ENCODE measurements at regions not wholly inside any gene's neighbourhood (a gene's known extent, or its start where the extent isn't known, plus 50 kb on each side); places are given as distances from the start of the nearest gene placed in this dataset.

GRCh38 chr10:128522551-128523308, 396.5 kb upstream of the MKI67 start:
- TF ChIP-seq CTCF (IDR thresholded peaks at IDR 0.05) (no peak), EP300 (IDR thresholded peaks at IDR 0.05; ENCODE audit: borderline replicate concordance in 1 of 2, low read depth in 1 of 2, low read length in 1 of 2) (no peak), GATA2 (CRISPR knock-in tag; IDR thresholded peaks at IDR 0.05) (no peak), MAX (IDR thresholded peaks at IDR 0.05; ENCODE audit: low read depth) (no peak), TAF1 (IDR thresholded peaks at IDR 0.05; ENCODE audit: borderline replicate concordance, low read depth, low read length) (no peak), GABPA (IDR thresholded peaks at IDR 0.05; ENCODE audit: low read depth) (no peak), POLR2AphosphoS5 (IDR thresholded peaks at IDR 0.05; ENCODE audit: low read depth, low read length) (no peak)
